Keratinocyte (primary cell): ENCODE measurements at regions not wholly inside any gene's neighbourhood (a gene's known extent, or its start where the extent isn't known, plus 50 kb on each side); places are given as distances from the start of the nearest gene placed in this dataset.

Source experiments
- EZH2 ChIP-seq: IDR thresholded peaks from one replicate; pipeline ENCODE4 v1.6.1; 2012; ENCODE audit warnings: inconsistent platforms, mild to moderate bottlenecking, low read length, moderate library complexity
- TF ChIP-seq, protein P1 (sequence below), 3 experiments: IDR thresholded peaks in 1 of 3; conservative IDR thresholded peaks in 1 of 3; optimal IDR thresholded peaks in 1 of 3; 2 replicates in 2 of 3; 3 replicates in 1 of 3; pipeline versions ENCODE3 to v1.5.1; 2011; ENCODE audit warnings: low read length in 3 of 3, mild to moderate bottlenecking in 3 of 3, moderate library complexity in 2 of 3, control low read depth in 1 of 3, inconsistent platforms in 1 of 3; ENCODE audit not compliant: insufficient read depth in 2 of 3; ENCODE audit errors: extremely low read depth in 1 of 3

DNA sequence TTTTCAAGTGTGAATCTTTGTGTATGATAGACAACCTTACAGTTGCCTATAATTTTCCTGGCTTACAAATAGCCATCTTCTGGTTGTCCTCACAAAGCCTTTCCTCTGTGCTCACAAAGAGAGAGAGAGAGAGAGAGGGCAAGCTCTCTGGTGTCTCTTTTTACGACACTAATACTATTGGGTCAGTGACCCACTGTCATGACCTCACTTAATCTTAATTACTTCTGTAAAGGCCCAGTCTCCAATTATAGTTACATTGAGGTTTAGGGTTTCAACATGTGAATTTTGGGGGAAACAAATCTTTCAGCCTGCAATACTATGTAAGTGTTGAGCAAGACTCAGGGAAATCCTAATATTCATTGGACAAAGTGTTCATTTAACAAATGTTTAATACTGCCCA, 167.4 kb upstream of the COL11A1 start:
- TF ChIP-seq, protein P1, sequence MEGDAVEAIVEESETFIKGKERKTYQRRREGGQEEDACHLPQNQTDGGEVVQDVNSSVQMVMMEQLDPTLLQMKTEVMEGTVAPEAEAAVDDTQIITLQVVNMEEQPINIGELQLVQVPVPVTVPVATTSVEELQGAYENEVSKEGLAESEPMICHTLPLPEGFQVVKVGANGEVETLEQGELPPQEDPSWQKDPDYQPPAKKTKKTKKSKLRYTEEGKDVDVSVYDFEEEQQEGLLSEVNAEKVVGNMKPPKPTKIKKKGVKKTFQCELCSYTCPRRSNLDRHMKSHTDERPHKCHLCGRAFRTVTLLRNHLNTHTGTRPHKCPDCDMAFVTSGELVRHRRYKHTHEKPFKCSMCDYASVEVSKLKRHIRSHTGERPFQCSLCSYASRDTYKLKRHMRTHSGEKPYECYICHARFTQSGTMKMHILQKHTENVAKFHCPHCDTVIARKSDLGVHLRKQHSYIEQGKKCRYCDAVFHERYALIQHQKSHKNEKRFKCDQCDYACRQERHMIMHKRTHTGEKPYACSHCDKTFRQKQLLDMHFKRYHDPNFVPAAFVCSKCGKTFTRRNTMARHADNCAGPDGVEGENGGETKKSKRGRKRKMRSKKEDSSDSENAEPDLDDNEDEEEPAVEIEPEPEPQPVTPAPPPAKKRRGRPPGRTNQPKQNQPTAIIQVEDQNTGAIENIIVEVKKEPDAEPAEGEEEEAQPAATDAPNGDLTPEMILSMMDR (optimal IDR thresholded peaks at IDR 0.05 in 1 of 3, IDR thresholded peaks at IDR 0.05 in 1 of 3, conservative IDR thresholded peaks at IDR 0.05 in 1 of 3; ENCODE audit: extremely low read depth in 1 of 3, insufficient read depth in 2 of 3, low read length in 3 of 3), result no peak
- TF ChIP-seq EZH2, result no peak
